MV-4-11 (cell line): ENCODE measurements at regions not wholly inside any gene's neighbourhood (a gene's known extent, or its start where the extent isn't known, plus 50 kb on each side); places are given as distances from the start of the nearest gene placed in this dataset.

Source experiments
- DNase-seq: peaks from one replicate; lab custom pipeline; 2025; lab: John Stamatoyannopoulos, UW

DNA sequence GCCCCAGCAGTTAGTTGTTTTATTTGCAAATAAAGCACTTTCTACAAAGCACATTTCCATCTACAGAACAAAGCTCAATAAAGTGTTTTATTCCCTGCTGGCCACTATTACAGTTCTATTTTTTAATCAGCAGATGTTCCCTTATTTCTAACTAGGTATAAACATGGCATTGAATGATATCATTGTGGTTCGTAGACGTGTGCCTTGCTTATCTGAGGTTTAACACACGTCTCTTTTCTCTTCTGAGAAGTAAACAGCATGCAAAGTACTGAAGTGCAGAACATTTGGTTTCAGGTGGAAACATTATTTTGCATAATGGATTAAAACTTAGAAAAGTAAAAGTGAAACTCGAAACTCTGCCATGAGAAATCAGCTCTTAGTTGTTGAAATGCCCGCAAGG lies 1989.3 kb upstream of the WWC1 start:
- no peak for DNase-seq

DNA sequence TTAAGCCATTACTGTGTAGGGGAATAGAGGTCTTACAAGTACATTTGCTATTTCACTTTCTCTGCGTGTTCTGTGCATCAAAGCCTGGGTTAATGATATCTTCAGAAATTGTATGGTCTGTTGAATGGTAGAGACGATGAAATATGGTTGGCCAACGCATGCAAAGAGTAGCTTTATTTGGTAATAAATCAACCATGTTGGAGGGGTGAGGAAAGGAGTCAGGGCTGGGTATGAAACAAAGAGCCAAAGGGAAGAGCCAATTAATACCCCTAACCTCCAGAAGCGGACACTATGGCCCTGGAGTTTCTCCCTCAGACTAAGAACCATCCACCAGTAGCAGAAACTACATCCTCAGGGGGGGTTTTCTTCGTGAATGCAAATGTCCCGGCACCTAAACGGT lies 1974.0 kb upstream of the WWC1 start:
- DNase-seq = no peak

GRCh38 chr5:166320920-166321480 lies 1970.4 kb upstream of the WWC1 start:
- no peak for DNase-seq

DNA sequence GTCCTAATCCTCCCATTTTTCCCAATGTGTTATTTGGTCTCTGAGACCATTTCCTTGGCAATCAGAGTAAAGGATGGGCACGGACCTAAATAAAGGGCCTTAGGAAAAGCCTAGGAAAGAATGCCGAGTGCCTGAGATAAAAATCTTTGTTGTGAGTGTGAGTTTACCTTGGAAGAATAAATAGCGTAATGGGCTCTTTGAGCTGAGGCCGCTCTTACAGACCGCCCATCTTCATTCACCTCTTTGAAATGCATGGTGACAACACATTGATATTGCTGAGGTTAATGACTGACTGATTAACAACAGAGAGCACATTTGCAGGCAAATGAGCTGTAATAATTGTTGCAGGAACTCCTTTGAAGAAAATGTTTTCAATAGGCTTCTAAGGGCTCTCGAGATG lies 1967.1 kb upstream of the WWC1 start:
- no peak for DNase-seq

DNA sequence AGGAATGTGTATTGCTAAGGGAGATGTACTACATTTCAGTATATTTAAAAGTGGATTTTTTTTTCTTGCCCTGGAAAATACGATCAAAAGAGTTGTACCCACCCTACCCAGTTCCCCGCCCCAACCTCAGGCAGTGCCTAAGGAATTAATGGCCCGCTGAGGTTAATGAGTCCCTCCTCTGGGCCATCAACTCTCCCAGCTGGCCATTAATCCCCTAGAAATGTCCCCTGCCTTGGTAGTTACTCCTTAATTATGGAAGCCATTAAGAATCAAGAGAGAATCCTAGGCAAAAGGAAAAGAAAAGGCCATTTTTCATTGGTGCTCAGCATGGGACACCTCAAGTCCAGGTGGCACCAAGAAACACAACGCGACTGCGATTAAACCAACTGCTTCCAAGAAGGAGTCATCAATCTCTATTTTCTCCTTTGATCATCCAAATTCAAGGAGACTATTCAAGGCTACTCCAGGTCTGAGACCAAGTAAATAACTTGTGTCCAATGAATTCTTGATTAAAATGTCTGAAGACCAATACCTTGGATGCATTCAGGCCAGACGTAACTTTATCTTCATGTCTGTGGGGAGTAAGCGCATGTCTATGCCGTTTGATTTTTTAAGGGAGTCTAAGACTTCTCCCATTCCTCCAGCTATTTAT lies 1962.2 kb upstream of the WWC1 start:
- DNase-seq = no peak

- no peak for DNase-seq
Measured at GRCh38 chr5:166330036-166330435, 1961.4 kb upstream of the WWC1 start.

- no peak for DNase-seq
Measured at GRCh38 chr5:166331521-166331920, 1959.9 kb upstream of the WWC1 start.

- DNase-seq = no peak
Measured at GRCh38 chr5:166338801-166339200, 1952.6 kb upstream of the WWC1 start.

GRCh38 chr5:166340039-166340438 lies 1951.4 kb upstream of the WWC1 start:
- no peak for DNase-seq

DNA sequence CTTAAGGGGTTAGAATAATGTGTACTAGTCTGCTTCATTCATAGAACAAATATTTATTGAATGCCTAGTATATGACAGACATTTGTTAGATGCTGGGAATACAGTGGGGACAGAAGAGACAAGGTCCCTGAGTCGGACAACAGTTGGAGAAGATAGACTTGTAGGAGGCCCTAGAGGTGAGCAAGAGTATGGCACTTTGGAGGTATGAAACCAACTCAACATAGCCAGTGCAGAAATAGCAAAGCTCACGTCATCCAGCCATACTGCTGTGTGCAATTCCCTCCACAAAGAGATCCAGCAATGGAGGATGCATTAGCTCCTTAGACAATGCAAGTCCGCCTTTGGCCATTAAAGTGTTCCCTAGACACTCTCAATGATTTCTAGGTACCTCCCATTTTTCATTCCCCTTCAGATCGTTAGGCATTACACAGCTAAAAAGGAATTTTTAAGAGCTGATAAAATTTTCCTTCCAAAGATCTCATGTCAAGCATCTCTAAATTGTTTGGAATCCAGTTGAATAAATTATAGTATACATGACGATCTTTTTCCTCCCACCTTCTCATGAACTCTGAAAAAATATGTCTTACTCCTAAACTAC lies 1949.6 kb upstream of the WWC1 start:
- no peak for DNase-seq

- DNase-seq = no peak
Measured at GRCh38 chr5:166342402-166342801, 1949.0 kb upstream of the WWC1 start.

- no peak for DNase-seq
Measured at GRCh38 chr5:166346726-166347374, 1944.6 kb upstream of the WWC1 start.

DNA sequence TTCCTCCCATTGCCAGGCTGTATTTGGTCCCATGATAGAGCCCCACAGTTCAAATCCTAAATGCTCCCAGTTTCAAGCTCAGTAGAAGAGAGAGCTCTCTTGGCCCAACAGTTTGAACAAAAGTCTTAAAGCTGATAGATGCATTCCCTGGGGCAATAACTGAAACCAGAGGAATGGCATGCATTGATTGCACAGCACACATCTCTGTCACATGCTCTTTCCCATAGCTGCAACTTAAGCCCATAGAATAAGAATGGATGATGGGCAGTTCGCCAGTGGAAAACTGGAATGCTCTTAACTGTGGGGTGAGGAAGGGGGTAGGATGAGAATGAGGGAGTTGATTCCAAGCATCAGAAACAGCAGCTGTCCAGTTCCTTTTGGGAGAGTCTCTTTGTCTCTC lies 1942.4 kb upstream of the WWC1 start:
- DNase-seq = no peak

GRCh38 chr5:166353580-166353979 lies 1937.9 kb upstream of the WWC1 start:
- DNase-seq = no peak

DNA sequence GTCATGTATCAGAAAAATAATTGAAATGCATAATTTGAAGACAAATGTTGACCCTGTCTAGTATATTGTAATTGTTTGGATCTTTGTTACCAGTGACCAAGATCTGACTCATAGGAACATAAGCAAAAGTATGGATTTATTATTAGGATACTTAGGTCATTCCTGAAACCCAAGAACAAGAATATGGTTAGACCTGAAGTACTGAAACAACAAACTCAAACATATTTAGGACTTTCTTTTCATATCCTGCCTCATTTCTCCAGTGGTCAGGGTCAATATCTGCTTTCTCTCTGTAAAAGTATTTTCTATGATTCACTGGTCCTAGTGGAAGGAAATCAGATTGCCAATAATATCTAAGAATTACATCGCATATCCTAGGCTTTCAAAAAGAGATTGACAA lies 1937.1 kb upstream of the WWC1 start:
- no peak for DNase-seq

DNA sequence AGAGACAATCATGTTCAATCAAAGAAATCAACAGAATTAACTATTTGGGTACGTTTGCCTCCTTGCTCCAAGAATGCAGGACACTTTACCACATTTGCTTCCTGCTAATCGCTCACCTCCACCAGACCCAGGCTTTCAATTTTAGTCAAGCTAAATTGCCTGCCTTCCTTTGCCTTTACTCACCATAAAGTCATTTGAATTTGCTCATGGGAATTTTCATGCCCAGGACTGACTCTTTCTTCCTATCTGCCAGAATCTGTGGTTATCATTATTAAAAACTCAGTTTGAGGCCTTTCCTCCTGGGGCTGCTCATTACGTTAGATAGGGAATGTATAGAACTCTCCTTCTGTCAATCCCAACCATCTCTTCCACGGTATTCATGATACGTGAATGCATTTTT lies 1935.3 kb upstream of the WWC1 start:
- no peak for DNase-seq

DNA sequence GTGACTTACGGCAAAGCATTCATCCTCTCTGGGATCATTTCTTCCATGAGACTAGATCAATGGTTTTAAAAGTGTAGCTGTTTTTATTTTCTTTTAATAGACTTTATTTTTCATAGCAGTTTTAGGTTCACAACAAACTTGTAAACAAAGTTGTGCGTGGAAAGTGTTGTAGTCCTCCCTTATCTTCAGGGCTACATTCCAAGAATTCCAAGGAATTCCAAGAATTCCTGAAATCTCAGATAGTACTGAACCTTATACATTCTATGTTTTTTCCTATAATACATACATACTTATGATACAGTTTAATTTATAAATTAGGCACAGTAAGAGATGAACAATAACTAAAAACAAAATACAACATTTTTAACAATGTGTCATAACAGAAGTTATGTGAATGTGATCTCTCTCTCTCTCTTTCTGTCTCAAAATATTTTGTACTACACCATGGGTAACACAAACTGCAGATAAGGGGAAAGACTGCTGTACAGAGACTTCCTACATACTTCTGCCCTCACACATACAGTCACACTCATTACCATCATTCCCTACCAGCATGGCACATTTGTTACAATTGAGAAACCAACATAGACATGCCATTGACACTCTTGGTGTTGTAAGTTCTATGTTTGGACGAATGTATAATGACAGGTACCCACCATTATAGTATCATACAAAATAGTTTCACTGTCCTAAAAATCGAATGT lies 1933.2 kb upstream of the WWC1 start:
- DNase-seq = no peak

GRCh38 chr5:166363087-166363760 lies 1928.2 kb upstream of the WWC1 start:
- no peak for DNase-seq

- no peak for DNase-seq
Measured at GRCh38 chr5:166365164-166365563, 1926.3 kb upstream of the WWC1 start.

DNA sequence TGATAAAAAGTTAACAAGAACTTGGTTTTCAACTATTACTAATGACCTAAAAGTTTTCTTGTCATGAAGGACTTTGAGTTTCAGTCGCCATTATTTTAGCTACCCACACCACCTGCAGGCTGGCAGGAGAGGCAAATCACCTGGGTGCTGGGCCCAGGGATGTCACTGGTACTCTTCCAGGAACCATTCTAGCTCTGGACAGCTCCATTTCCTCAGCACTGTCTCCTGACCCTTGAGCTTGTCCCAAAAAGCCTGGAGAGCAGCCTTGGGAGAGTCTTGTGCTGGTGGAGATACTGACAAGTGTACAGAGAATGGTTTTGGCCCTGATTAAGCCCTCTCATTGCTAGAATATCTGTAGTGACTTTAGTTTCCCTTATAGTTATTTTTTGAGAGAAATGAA lies 1924.1 kb upstream of the WWC1 start:
- DNase-seq = no peak

GRCh38 chr5:166369346-166369745 lies 1922.1 kb upstream of the WWC1 start:
- DNase-seq = no peak

GRCh38 chr5:166369807-166370206 lies 1921.6 kb upstream of the WWC1 start:
- no peak for DNase-seq
